ENCODE measurements at regions not wholly inside any gene's neighbourhood (a gene's known extent, or its start where the extent isn't known, plus 50 kb on each side); places are given as distances from the start of the nearest gene placed in this dataset.
A peak's percentile ranks its signal among the peaks of the same experiment; 100 is the strongest.

GRCh38 chr1:94707321-94708298 is 112.5 kb upstream of the SLC44A3 start:
- DNase-seq (ENCODE audit: low spot score) = no peak

- DNase-seq (ENCODE audit: low spot score) = peak; percentile 70
Measured at GRCh38 chr1:94702442-94702815, 117.7 kb upstream of the SLC44A3 start.

- no peak for DNase-seq (ENCODE audit: low spot score)
Measured at GRCh38 chr1:94701796-94702441, 118.2 kb upstream of the SLC44A3 start.

DNA sequence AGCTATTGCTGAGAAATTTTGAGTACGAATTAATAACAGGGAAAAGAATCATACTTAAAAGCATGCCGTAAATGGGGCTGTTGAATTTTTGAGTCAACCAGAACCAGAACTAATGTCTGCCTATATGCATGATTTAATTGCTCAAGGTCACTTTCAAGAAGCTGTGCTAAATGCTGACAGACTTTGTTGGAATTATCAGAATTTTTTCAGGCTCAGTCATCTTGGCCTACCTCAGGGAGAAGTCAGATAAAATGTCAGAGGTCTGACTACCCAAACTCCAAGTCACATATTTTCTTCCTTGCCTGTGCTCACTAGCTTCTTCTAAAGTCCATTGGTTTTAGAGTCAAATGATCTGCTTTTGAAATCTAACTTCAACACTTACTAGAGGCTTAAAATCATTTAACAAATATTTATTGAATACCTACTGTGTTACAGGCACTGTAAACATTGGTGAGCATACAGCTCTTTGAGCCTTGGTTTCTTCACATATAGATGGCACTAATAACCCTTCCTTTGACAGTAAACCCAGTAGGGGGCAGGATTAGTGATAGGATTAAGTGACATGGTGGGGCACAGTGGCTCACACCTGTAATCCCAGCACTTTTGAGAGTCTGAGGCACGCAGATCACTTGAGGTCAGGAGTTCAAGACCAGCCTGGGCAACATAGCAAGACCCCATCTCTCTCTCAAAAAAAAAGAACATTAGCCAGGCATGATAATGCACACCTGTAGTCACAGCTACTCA is 121.2 kb upstream of the SLC44A3 start:
- peak; percentile 64 for DNase-seq (ENCODE audit: low spot score)

GRCh38 chr1:94698356-94698755 is 121.8 kb upstream of the SLC44A3 start:
- no peak for DNase-seq (ENCODE audit: low spot score)

GRCh38 chr1:94697839-94698238 is 122.3 kb upstream of the SLC44A3 start:
- no peak for DNase-seq (ENCODE audit: low spot score)

GRCh38 chr1:94694226-94694915 is 125.8 kb upstream of the SLC44A3 start:
- no peak for DNase-seq (ENCODE audit: low spot score)

GRCh38 chr1:94693435-94693834 is 126.7 kb upstream of the SLC44A3 start:
- DNase-seq (ENCODE audit: low spot score) = no peak

- no peak for DNase-seq (ENCODE audit: low spot score)
Measured at GRCh38 chr1:94693029-94693428, 127.1 kb upstream of the SLC44A3 start.

GRCh38 chr1:94688646-94689045 is 131.5 kb upstream of the SLC44A3 start:
- no peak for DNase-seq (ENCODE audit: low spot score)

- no peak for DNase-seq (ENCODE audit: low spot score)
Measured at GRCh38 chr1:94686882-94687281, 133.3 kb upstream of the SLC44A3 start.

DNA sequence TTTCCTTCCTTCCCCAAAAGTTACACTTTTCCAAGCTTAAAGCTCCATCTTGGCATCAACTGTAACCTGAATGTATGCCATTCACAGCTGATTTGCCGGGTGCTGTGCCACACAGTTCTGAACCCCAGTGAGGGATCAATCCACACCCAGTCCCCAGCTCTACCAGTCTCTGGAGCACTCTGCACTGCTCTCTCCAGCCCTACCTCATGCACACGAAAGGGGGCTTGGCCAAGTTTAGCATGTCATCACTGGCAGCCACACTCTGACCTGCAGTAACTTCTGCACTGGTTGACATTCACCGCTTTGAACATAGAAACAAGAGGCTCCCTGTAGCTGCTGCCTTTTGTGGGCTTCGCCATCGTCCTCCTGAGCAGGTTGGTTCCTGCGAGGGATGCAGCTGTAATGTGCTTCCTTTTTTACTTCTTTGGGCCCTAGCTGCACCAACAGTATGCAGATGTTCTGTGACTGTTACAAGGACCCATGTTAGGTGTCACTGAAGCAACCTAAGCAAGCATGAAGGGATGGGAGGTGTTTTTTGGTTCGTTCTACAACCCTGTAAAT is 135.4 kb upstream of the SLC44A3 start:
- DNase-seq (ENCODE audit: low spot score) = no peak

GRCh38 chr1:94683886-94684285 is 136.3 kb upstream of the SLC44A3 start:
- no peak for DNase-seq (ENCODE audit: low spot score)

- no peak for DNase-seq (ENCODE audit: low spot score)
Measured at GRCh38 chr1:94680039-94680377, 138.4 kb upstream of the F3 start.

DNA sequence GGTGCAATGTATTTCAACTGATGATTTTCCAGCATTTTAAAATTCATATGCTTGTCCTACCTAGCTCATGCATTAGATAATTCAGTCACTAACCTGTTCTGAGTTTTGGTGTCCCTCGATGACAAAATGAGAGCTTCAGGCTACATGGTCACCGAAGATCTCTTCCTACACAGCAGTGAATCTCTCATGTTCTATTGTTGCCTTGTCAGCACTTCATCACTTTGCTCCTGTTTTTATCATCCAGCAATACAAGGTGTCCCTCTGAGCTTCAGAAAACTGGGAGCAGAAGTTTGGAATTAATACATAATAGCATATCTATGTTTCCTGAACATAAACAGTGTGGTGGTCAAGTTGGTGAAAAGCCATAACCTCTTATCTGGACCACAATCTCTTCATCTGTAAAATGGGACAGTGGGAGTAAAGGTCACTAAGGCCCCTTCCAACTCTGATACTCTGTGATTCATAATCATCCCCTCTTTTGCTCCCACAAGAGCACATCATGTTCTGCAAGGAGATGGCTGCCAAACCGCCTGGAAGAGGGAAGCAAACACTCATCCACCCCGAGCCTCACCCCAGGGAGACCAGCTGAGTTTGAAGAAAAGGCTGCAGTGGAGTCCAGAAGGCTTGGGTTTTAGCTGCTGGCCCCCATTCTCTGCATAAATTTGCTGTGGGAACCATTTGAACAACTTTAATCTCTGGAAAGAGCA is 137.9 kb upstream of the F3 start:
- no peak for DNase-seq (ENCODE audit: low spot score)

DNA sequence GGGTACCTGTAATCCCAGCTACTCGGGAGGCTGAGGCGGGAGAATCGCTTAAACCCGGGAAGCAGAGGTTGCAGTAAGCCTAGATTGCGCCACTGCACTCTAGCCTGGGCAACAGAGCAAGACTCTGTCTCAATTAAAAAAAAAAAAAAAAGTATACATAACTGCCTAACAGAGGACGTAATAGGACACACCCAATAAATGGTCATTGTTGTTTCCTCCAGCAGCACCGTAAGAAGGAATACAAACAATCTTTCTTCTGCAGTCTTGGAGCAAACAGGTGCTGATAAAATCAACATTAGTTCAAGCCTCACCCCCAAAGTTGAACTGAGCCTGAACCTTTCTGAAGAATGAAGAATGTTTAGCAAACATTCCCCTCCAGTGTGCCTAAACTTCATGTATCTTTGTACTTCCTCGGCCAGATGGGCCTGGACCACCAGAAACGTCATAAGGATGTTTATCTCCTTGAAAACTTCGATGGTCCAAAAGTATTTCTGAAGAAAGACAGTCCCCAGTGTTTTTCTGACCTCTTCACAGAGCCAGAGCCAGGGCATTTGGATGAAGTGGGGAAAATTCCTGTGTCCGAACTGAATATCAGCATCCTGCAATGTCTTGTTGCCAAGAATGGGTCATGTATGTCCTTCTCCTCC is 136.8 kb upstream of the F3 start:
- DNase-seq (ENCODE audit: low spot score) = no peak

DNA sequence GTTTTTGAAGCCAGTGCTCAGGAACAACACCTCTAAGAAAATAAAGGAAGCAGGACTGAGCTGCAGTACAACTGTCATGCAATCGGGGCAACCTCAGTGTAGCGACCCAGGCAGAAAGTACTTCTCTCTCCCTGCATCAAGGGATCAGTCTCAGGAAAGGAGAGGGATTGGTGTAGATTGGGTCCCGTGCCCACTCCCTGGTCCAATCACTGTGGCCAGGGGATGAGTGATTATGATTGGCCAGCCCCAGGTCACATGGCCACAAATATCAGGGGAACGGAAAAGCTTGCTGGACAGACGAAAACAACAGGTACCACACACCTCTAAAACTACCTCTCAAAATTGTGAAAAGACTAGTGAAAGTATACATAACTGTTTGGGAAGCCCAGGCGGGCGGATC is 136.2 kb upstream of the F3 start:
- no peak for DNase-seq (ENCODE audit: low spot score)

GRCh38 chr1:94677087-94677486 is 135.5 kb upstream of the F3 start:
- DNase-seq (ENCODE audit: low spot score) = no peak

GRCh38 chr1:94676686-94677085 is 135.1 kb upstream of the F3 start:
- no peak for DNase-seq (ENCODE audit: low spot score)

DNA sequence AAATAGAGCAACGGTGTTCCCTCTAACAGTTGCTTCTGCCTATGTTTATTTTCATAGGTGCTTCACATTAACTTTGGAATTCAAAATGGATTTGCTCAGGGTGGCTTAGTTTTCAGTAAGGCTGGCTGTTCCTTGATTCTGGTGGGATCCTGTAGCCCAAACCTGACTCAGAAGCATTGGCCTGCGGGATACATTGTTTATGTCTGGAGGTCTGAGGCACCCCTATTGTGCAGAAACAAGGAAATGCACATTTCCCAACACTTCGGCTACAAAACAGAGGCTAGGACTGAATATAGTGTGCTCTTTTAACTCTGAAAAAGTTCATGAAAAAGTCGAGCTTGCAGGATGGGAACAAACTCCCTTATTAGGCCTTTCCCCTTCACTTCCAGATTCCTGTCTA is 133.8 kb upstream of the F3 start:
- no peak for DNase-seq (ENCODE audit: low spot score)

GRCh38 chr1:94674876-94675275 is 133.3 kb upstream of the F3 start:
- no peak for DNase-seq (ENCODE audit: low spot score)

Measured in GM03348 (cell line).